C4-2B (cell line): ENCODE measurements at regions not wholly inside any gene's neighbourhood (a gene's known extent, or its start where the extent isn't known, plus 50 kb on each side); places are given as distances from the start of the nearest gene placed in this dataset.

Source experiments
- H3K27ac ChIP-seq: fragments of 450-650 bp; 2 replicates; pipeline ENCODE4 v1.5.1; 2017
- ZFX ChIP-seq: fragments of 450-650 bp; IDR thresholded peaks from 2 replicates; pipeline ENCODE4 v1.6.1; 2017
- TF ChIP-seq, protein P1 (sequence below): fragments of 450-650 bp; conservative IDR thresholded peaks from 2 replicates; pipeline ENCODE4 v1.5.1; 2017; ENCODE audit warnings: mild to moderate bottlenecking

DNA sequence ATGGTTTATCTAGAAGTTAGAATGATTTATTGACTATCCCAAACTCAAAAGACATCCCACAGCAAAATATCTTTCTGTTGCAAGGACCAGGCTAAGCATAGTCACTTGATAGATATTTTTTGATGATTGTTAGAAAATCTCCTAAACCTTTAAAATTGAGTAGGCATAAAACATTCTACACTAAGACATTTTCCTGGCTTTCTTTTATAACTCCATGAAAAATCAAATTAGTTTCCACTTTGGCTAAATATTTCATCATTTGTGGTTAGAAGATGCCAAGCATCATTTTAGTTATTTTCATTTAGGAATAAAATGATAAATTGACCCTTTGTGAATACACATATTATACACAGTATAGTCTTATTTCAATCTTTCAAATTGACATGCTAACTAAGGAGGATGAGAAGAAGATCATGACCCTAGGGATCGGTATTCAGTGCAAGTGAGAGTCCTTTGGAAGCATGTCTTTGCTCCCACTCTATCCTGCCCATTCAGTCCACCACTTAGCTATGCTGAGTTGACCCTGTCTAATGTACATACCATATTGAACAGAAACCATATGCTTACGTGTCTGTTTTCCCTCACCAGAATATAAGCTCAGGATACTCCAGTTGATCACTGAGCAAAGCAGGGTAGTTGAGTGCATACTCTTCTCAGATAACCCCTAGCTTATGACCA lies 136.6 kb upstream of the OTUD4 start:
- H3K27ac ChIP-seq, result no peak overlapping the region
- TF ChIP-seq, protein P1, sequence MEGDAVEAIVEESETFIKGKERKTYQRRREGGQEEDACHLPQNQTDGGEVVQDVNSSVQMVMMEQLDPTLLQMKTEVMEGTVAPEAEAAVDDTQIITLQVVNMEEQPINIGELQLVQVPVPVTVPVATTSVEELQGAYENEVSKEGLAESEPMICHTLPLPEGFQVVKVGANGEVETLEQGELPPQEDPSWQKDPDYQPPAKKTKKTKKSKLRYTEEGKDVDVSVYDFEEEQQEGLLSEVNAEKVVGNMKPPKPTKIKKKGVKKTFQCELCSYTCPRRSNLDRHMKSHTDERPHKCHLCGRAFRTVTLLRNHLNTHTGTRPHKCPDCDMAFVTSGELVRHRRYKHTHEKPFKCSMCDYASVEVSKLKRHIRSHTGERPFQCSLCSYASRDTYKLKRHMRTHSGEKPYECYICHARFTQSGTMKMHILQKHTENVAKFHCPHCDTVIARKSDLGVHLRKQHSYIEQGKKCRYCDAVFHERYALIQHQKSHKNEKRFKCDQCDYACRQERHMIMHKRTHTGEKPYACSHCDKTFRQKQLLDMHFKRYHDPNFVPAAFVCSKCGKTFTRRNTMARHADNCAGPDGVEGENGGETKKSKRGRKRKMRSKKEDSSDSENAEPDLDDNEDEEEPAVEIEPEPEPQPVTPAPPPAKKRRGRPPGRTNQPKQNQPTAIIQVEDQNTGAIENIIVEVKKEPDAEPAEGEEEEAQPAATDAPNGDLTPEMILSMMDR, result no peak
- TF ChIP-seq ZFX, result no peak

DNA sequence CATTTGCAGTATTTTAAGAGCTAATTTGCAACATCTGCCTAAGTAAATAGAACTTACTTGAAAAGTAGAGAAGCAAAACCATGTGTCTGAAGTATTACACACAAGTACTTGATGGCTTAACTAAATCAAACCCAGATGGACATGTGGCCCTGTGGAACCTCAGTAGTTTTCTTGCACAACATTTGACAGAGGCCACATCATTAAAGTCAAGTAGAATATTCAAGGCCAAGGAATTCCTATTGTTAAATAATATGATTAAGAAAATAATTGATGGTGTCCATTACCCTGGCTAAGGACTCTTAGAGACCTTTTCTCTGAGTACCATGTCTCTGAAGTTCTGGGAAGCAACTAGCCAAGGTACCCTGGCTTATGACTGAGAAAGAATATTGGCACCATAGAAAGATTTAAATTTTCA lies 135.4 kb upstream of the OTUD4 start:
- no peak overlapping the region for H3K27ac ChIP-seq
- TF ChIP-seq, protein P1, result no peak
- no peak for TF ChIP-seq ZFX

DNA sequence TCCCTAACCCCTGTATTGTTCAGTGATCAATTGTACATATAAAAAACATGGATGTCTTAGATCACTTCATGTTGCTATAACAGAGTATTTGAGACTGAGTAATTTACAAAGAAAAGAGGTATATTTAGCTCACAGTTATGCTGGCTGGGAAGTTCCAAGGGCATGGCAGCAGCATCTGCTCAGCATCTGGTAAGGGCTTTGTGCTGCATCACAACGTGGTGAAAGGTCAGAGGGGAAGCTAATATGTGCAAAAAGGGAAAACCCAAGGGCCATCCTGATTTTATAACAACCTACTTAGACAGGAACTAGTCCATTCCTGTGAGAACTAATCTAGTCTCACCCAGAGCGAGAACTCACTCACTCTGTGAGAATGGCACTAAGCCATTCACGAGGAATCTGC lies 128.2 kb upstream of the OTUD4 start:
- no peak overlapping the region for H3K27ac ChIP-seq
- no peak for TF ChIP-seq ZFX
- TF ChIP-seq, protein P1, result no peak

DNA sequence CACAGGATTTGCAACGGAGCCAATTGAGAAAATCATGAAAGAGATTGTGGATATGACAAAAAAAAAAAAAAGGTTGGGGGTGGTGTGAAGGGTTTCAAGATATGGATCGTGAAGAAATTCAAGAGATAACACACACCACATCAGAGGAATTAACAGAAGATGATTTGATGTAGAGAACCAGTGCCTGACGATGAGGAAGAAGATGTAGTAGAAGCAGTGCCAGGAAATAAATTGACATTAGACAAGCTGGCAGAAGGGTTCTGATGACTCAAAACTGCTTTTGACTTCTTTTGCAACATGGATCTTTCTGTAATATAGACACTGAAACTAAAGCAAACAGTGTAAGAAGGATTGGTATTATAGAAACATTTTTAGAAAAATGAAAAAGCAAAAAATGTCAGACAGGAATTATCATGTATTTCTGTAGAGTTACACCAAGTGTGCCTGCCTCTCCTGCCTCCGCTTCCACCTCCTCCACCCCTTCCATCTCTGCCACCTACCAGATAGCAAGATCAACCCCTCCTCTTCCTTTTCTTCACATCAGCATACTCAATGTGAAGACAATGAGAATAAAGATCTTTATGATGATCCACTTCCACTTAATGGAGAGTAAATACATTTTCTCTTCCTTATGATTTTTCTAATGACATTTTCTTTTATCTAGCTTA lies 127.5 kb upstream of the OTUD4 start:
- TF ChIP-seq, protein P1, result no peak
- TF ChIP-seq ZFX, result no peak
- no peak overlapping the region for H3K27ac ChIP-seq

DNA sequence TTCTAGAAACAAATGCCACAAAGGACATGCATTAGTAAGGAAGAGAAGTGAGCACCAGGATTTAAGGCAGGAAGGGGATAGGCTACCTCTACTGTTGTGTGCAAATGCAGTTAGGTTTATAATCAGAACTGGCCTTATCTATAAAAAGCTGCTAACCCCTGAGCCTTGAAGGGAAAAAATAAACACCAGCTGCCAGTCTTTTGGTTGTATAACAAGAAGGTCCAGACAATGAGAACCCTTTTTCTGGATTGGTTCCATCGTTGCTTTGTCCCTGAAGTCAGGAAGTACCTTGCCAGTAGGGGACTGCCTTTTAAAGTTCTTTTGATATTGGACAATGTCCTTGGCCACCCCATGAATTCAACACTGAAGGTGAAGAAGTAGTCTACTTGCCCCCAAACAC lies 126.7 kb upstream of the OTUD4 start:
- no peak for TF ChIP-seq ZFX
- TF ChIP-seq, protein P1, result no peak
- no peak overlapping the region for H3K27ac ChIP-seq

DNA sequence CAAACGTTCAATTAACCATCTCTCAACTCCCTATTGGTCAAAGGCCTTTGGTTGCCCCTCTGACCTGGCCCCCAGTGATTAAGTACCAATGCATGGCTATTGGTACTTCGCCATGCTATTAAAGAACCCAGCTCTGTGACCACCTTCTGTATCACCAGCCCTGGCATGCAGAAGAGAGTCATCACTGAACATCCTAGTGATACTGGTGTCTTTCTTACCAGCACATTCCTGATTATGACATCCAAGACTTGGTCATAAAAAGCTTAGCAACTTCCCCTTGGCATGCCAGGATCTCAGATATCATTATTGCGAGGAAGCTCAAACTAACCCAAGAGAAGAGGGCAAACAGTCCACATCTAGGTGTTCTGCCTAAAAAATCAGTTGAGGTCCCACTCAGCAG lies 122.3 kb upstream of the OTUD4 start:
- H3K27ac ChIP-seq, result no peak overlapping the region
- TF ChIP-seq ZFX, result no peak
- TF ChIP-seq, protein P1, result no peak

DNA sequence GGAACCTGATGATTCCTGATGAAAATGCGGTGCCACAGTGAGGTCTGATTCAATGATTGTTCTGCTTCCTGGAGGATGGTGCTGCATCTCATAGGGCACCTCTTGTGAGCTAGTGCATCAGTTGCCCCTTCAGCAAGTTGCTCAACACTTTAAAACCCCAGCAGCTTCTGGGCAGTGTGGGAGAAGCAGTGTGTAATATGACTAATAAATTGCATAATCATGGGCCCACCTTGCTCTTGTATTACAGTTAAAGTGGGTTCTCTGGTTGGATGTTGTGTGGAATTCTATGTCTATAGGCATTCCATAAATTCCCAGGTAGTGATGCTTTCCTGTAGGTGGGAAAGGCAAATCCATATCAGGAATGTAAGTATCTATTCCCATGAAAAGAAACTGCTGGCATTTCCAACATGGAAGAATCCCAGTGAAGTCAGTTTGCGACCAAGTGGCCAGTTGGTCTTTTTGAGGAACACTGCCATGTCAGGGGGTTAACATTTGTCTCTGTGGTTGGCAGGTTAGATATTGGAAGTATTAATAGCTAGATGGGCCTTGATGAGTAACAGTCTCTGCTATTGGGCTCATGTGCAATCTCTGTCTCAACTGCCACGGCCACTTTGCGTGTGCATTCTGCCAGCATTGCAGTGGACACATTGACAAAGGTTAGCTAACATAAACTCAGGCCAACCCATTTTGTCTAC lies 121.1 kb upstream of the OTUD4 start:
- TF ChIP-seq ZFX, result no peak
- TF ChIP-seq, protein P1, result no peak
- H3K27ac ChIP-seq, result no peak overlapping the region
